ENCODE measurements at regions not wholly inside any gene's neighbourhood (a gene's known extent, or its start where the extent isn't known, plus 50 kb on each side); places are given as distances from the start of the nearest gene placed in this dataset.

GRCh38 chr2:19711470-19712372 lies 190.1 kb downstream of the TTC32 start:
- TF ChIP-seq CTCF (IDR thresholded peaks at IDR 0.05): no peak
- Histone ChIP-seq H3K4me3 (no peak overlapping the region), H3K36me3 (ENCODE audit: insufficient read depth in 1 of 2, low read depth in 1 of 2) (no peaks in the 10 kb centered on the region), H3K4me1 (no peaks in the 10 kb centered on the region), H3K9me3 (no peaks in the 10 kb centered on the region), H3K27ac (no peak overlapping the region), H3K27me3 (ENCODE audit: insufficient read depth in 3 of 3, low read length in 2 of 3) (no peaks in the 10 kb centered on the region)
- DNase-seq: no peak
- peak in 2 of 4 donors; percentile 26 to 29 for ATAC-seq
- intact Hi-C loops (cut with DNase I): no loop called here
- 51 to 61% (median 58%) methylated on average over 5 of the region's 5 CpGs for WGBS, 3 donors

GRCh38 chr2:19710230-19710629 lies 191.6 kb downstream of the TTC32 start:
- no peaks in the 10 kb centered on the region for H3K9me3 ChIP-seq
- no peak for DNase-seq
- no peaks in the 10 kb centered on the region for H3K36me3 ChIP-seq (ENCODE audit: insufficient read depth in 1 of 2, low read depth in 1 of 2)
- ATAC-seq: no peak
- no peaks in the 10 kb centered on the region for H3K4me1 ChIP-seq
- H3K4me3 ChIP-seq: no peak overlapping the region
- intact Hi-C loops (cut with DNase I): no loop called here
- 75 to 88% (median 83%) methylated on average over 2 of the region's 2 CpGs for WGBS, 3 donors
- no peak for TF ChIP-seq CTCF (IDR thresholded peaks at IDR 0.05)
- H3K27me3 ChIP-seq (ENCODE audit: insufficient read depth in 3 of 3, low read length in 2 of 3): no peaks in the 10 kb centered on the region
- no peak overlapping the region for H3K27ac ChIP-seq

- no peaks in the 10 kb centered on the region for H3K4me1 ChIP-seq
- no peak for TF ChIP-seq CTCF (IDR thresholded peaks at IDR 0.05)
- intact Hi-C loops (cut with DNase I): loop anchor here in 1 of 2 donors (5.0 kb wide), 1 partner anchor 963 kb away; no protein-coding TSS in a partner anchor
- 52 to 63% (median 61%) methylated on average over 2 of the region's 2 CpGs for WGBS, 3 donors
- H3K27me3 ChIP-seq (ENCODE audit: insufficient read depth in 3 of 3, low read length in 2 of 3): no peaks in the 10 kb centered on the region
- no peaks in the 10 kb centered on the region for H3K9me3 ChIP-seq
- H3K27ac ChIP-seq: no peak overlapping the region
- no peak for DNase-seq
- no peak overlapping the region for H3K4me3 ChIP-seq
- H3K36me3 ChIP-seq (ENCODE audit: insufficient read depth in 1 of 2, low read depth in 1 of 2): no peaks in the 10 kb centered on the region
- ATAC-seq: no peak
These were observed 192.2 kb downstream of the TTC32 start for GRCh38 chr2:19709553-19709952.

GRCh38 chr2:19708776-19709175 lies 193.0 kb downstream of the TTC32 start:
- no peak overlapping the region for H3K27ac ChIP-seq
- WGBS, 3 donors: 72 to 88% (median 83%) methylated on average over 2 of the region's 2 CpGs
- TF ChIP-seq CTCF (IDR thresholded peaks at IDR 0.05): no peak
- H3K9me3 ChIP-seq: no peaks in the 10 kb centered on the region
- no peaks in the 10 kb centered on the region for H3K27me3 ChIP-seq (ENCODE audit: insufficient read depth in 3 of 3, low read length in 2 of 3)
- H3K36me3 ChIP-seq (ENCODE audit: insufficient read depth in 1 of 2, low read depth in 1 of 2): no peaks in the 10 kb centered on the region
- no peaks in the 10 kb centered on the region for H3K4me1 ChIP-seq
- ATAC-seq (no peak), DNase-seq (no peak)
- intact Hi-C loops (cut with DNase I): loop anchor here in 1 of 2 donors (5.0 kb wide), 1 partner anchor 964 kb away; no protein-coding TSS in a partner anchor
- H3K4me3 ChIP-seq: no peak overlapping the region
